HG03159 (cell line): ENCODE measurements at regions not wholly inside any gene's neighbourhood (a gene's known extent, or its start where the extent isn't known, plus 50 kb on each side); places are given as distances from the start of the nearest gene placed in this dataset.
"Not testable (repeated sequence)": the region's sequence is repeated elsewhere in the genome, so short reads cannot be mapped to it uniquely, and the experiment has no call there.

ENCODE experiments used
- ATAC-seq: cut with Tn5 transposase; IDR thresholded peaks from one replicate; pipeline ENCODE4 v1.9.1; 2021; ENCODE audit warnings: mild to moderate bottlenecking, moderate library complexity; ENCODE audit not compliant: unreplicated experiment

GRCh38 chr7:76852362-76852761, 179.8 kb downstream of the SPDYE17 start:
- ATAC-seq = not testable (repeated sequence)

- not testable (repeated sequence) for ATAC-seq
Observed at GRCh38 chr7:76851617-76852016, 180.5 kb downstream of the SPDYE17 start.

- not testable (repeated sequence) for ATAC-seq
Observed at GRCh38 chr7:76849887-76850563, 182.1 kb downstream of the SPDYE17 start.

GRCh38 chr7:76839879-76840278, 192.3 kb downstream of the SPDYE17 start:
- ATAC-seq = not testable (repeated sequence)

- not testable (repeated sequence) for ATAC-seq
Observed at GRCh38 chr7:76839214-76839613, 192.9 kb downstream of the SPDYE17 start.

GRCh38 chr7:76838357-76838756, 193.8 kb downstream of the SPDYE17 start:
- not testable (repeated sequence) for ATAC-seq

- ATAC-seq = not testable (repeated sequence)
Observed at GRCh38 chr7:76829233-76829632, 202.2 kb upstream of the POMZP3 start.

- not testable (repeated sequence) for ATAC-seq
Observed at GRCh38 chr7:76826181-76826580, 199.1 kb upstream of the POMZP3 start.

GRCh38 chr7:76809856-76810255, 182.8 kb upstream of the POMZP3 start:
- not testable (repeated sequence) for ATAC-seq

- not testable (repeated sequence) for ATAC-seq
Observed at GRCh38 chr7:76807588-76808100, 180.6 kb upstream of the POMZP3 start.

- not testable (repeated sequence) for ATAC-seq
Observed at GRCh38 chr7:76806460-76806859, 179.4 kb upstream of the POMZP3 start.

- not testable (repeated sequence) for ATAC-seq
Observed at GRCh38 chr7:76806010-76806409, 178.9 kb upstream of the POMZP3 start.

- ATAC-seq = not testable (repeated sequence)
Observed at GRCh38 chr7:76805262-76805661, 178.2 kb upstream of the POMZP3 start.

GRCh38 chr7:76797639-76798038, 170.6 kb upstream of the POMZP3 start:
- not testable (repeated sequence) for ATAC-seq

- ATAC-seq = not testable (repeated sequence)
Observed at GRCh38 chr7:76780693-76781092, 153.6 kb upstream of the POMZP3 start.

- not testable (repeated sequence) for ATAC-seq
Observed at GRCh38 chr7:76774279-76774678, 147.2 kb upstream of the POMZP3 start.

GRCh38 chr7:76771980-76772379, 144.9 kb upstream of the POMZP3 start:
- not testable (repeated sequence) for ATAC-seq

GRCh38 chr7:76763977-76764376, 136.9 kb upstream of the POMZP3 start:
- ATAC-seq = not testable (repeated sequence)

- ATAC-seq = not testable (repeated sequence)
Observed at GRCh38 chr7:76760546-76761220, 133.6 kb upstream of the POMZP3 start.

- ATAC-seq = not testable (repeated sequence)
Observed at GRCh38 chr7:76739538-76739937, 112.5 kb upstream of the POMZP3 start.

- ATAC-seq = not testable (repeated sequence)
Observed at GRCh38 chr7:76736724-76737123, 109.6 kb upstream of the POMZP3 start.

GRCh38 chr7:76736091-76736490, 109.0 kb upstream of the POMZP3 start:
- not testable (repeated sequence) for ATAC-seq
